IPS-18c (cell line): ENCODE measurements at regions not wholly inside any gene's neighbourhood (a gene's known extent, or its start where the extent isn't known, plus 50 kb on each side); places are given as distances from the start of the nearest gene placed in this dataset.
"Not testable (repeated sequence)": the region's sequence is repeated elsewhere in the genome, so short reads cannot be mapped to it uniquely, and the experiment has no call there.

ENCODE experiments used
- H3K4me3 ChIP-seq: 2 replicates; pipeline ENCODE4 v1.7.0; 2013; ENCODE audit warnings: low read depth, mild to moderate bottlenecking, low read length, moderate library complexity; ENCODE audit not compliant: insufficient read depth
- H3K9me3 ChIP-seq: one replicate; pipeline ENCODE4 v1.6.1; 2013; ENCODE audit warnings: mild to moderate bottlenecking, low read length, moderate library complexity; ENCODE audit not compliant: control insufficient read depth, insufficient read depth

GRCh38 chr17:22044706-22045246 is 352.5 kb downstream of the KCNJ18 start:
- H3K9me3 ChIP-seq = not testable (repeated sequence)

GRCh38 chr17:22047521-22047920 is 355.2 kb downstream of the KCNJ18 start:
- H3K4me3 ChIP-seq, H3K9me3 ChIP-seq: not testable (repeated sequence)

More at GRCh38 chr17:22044706-22045246, 352.5 kb downstream of the KCNJ18 start:
- not testable (repeated sequence) for H3K4me3 ChIP-seq

- not testable (repeated sequence) for H3K9me3 ChIP-seq, H3K4me3 ChIP-seq
Observed at GRCh38 chr17:22048226-22048625, 355.9 kb downstream of the KCNJ18 start.

- not testable (repeated sequence) for H3K9me3 ChIP-seq, H3K4me3 ChIP-seq
Observed at GRCh38 chr17:22050766-22051165, 358.4 kb downstream of the KCNJ18 start.

- H3K4me3 ChIP-seq, H3K9me3 ChIP-seq: not testable (repeated sequence)
Observed at GRCh38 chr17:22052715-22053114, 360.4 kb downstream of the KCNJ18 start.

GRCh38 chr17:22056566-22056965 is 364.2 kb downstream of the KCNJ18 start:
- H3K4me3 ChIP-seq, H3K9me3 ChIP-seq: not testable (repeated sequence)

GRCh38 chr17:22075918-22076317 is 383.6 kb downstream of the KCNJ18 start:
- H3K9me3 ChIP-seq, H3K4me3 ChIP-seq: not testable (repeated sequence)

GRCh38 chr17:22088589-22088988 is 396.3 kb downstream of the KCNJ18 start:
- H3K9me3 ChIP-seq, H3K4me3 ChIP-seq: not testable (repeated sequence)

GRCh38 chr17:22090263-22090935 is 398.1 kb downstream of the KCNJ18 start:
- no peaks in the 10 kb centered on the region for H3K9me3 ChIP-seq
- no peak overlapping the region for H3K4me3 ChIP-seq

- H3K4me3 ChIP-seq, H3K9me3 ChIP-seq: not testable (repeated sequence)
Observed at GRCh38 chr17:22091041-22091679, 398.8 kb downstream of the KCNJ18 start.

- H3K9me3 ChIP-seq = not testable (repeated sequence)
Observed at GRCh38 chr17:22091840-22092239, 399.5 kb downstream of the KCNJ18 start.

GRCh38 chr17:22095414-22095813 is 403.1 kb downstream of the KCNJ18 start:
- not testable (repeated sequence) for H3K9me3 ChIP-seq, H3K4me3 ChIP-seq

More at GRCh38 chr17:22091840-22092239, 399.5 kb downstream of the KCNJ18 start:
- not testable (repeated sequence) for H3K4me3 ChIP-seq

- H3K9me3 ChIP-seq, H3K4me3 ChIP-seq: not testable (repeated sequence)
Observed at GRCh38 chr17:22099633-22100032, 407.3 kb downstream of the KCNJ18 start.

GRCh38 chr17:22102177-22102576 is 409.9 kb downstream of the KCNJ18 start:
- Histone ChIP-seq H3K4me3 (no peak overlapping the region), H3K9me3 (no peaks in the 10 kb centered on the region)

GRCh38 chr17:22116720-22117119 is 424.4 kb downstream of the KCNJ18 start:
- not testable (repeated sequence) for H3K9me3 ChIP-seq, H3K4me3 ChIP-seq

GRCh38 chr17:22117401-22117800 is 425.1 kb downstream of the KCNJ18 start:
- H3K4me3 ChIP-seq, H3K9me3 ChIP-seq: not testable (repeated sequence)

- H3K9me3 ChIP-seq, H3K4me3 ChIP-seq: not testable (repeated sequence)
Observed at GRCh38 chr17:22119016-22119415, 426.7 kb downstream of the KCNJ18 start.

GRCh38 chr17:22119751-22120150 is 427.4 kb downstream of the KCNJ18 start:
- H3K4me3 ChIP-seq, H3K9me3 ChIP-seq: not testable (repeated sequence)
